Naive thymus-derived CD8-positive, alpha-beta T cell (primary cell): ENCODE measurements at regions not wholly inside any gene's neighbourhood (a gene's known extent, or its start where the extent isn't known, plus 50 kb on each side); places are given as distances from the start of the nearest gene placed in this dataset.

Experiments
- ATAC-seq, 2 donors: fragments of 150-1000 bp; cut with Tn5 transposase in 1 of 2; sonication (Bioruptor Pico), chemical (Tn5 transposase) in 1 of 2; 1 replicate in 1 of 2; 2 replicates in 1 of 2; pipeline ENCODE4 v1.10.0; 2021; ENCODE audit warnings: mild to moderate bottlenecking in 2 of 2, moderate library complexity in 2 of 2
- POLR2A ChIA-PET: fragments of 350-600 bp; sonication (Branson Sonifier 250); formaldehyde crosslinking; loops from one replicate; lab custom pipeline; 2021; ENCODE audit warnings: antibody characterized with exemption; lab: Charles Lee
- DNase-seq, 10 donors: peaks; one replicate each; pipeline versions ENCODE4 v3.0.0 to v3.0.0-alpha.2; 2020 to 2022
- H3K27ac Mint-ChIP-seq, 10 donors: one replicate each; pipeline ENCODE4 v1.8.0; 2020 to 2022; ENCODE audit warnings: mild to moderate bottlenecking in 10 of 10, mixed read lengths in 10 of 10, moderate library complexity in 4 of 10, inconsistent platforms in 1 of 10
- H3K27me3 Mint-ChIP-seq, 5 donors: one replicate each; pipeline ENCODE4 v1.8.0; 2021 to 2022; ENCODE audit warnings: mixed read lengths in 5 of 5
- H3K36me3 Mint-ChIP-seq, 3 donors: one replicate each; pipeline ENCODE4 v1.8.0; 2020 to 2022; ENCODE audit warnings: mixed read lengths in 3 of 3, mild to moderate bottlenecking in 2 of 3, inconsistent platforms in 1 of 3
- H3K4me1 Mint-ChIP-seq, 4 donors: one replicate each; pipeline ENCODE4 v1.8.0; 2021 to 2022; ENCODE audit warnings: mixed read lengths in 4 of 4
- H3K4me3 Mint-ChIP-seq, 10 donors: one replicate each; pipeline ENCODE4 v1.8.0; 2020 to 2022; ENCODE audit warnings: mild to moderate bottlenecking in 10 of 10, mixed read lengths in 10 of 10, moderate library complexity in 6 of 10, inconsistent platforms in 1 of 10
- H3K9me3 Mint-ChIP-seq, 9 donors: one replicate each; pipeline ENCODE4 v1.8.0; 2020 to 2022; ENCODE audit warnings: mixed read lengths in 9 of 9, mild to moderate bottlenecking in 3 of 9, inconsistent platforms in 1 of 9, moderate library complexity in 1 of 9

DNA sequence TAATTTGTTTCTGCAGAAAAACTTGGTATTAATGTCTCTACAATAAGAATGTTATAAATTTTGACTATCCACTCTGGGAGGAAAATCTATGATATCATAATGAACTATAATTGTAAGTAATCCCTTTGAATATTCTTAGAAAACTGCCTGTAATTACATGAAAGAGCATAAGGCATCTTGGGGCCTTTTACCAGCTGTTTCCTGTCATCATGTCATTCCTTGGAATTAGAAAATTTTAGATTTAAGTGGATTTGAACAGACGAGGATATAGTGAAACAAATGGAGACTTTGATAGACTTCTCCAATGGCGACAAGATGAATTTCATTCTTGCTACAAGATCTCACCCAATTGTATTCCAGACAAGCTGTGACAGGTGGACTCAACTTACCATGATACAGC lies 423.4 kb upstream of the FLRT2 start:
- Mint-ChIP-seq H3K9me3 (peaks cover 0 to 19% (median 4%) of the 10 kb centered on the region in 9 donors), H3K36me3 (no peaks in the 10 kb centered on the region), H3K27ac (no peak overlapping the region), H3K4me1 (no peaks in the 10 kb centered on the region), H3K4me3 (no peak overlapping the region), H3K27me3 (peaks cover 0 to 1% (median 0%) of the 10 kb centered on the region in 5 donors)
- POLR2A ChIA-PET, result no interaction called here
- no peak for ATAC-seq
- DNase-seq, result no peak

DNA sequence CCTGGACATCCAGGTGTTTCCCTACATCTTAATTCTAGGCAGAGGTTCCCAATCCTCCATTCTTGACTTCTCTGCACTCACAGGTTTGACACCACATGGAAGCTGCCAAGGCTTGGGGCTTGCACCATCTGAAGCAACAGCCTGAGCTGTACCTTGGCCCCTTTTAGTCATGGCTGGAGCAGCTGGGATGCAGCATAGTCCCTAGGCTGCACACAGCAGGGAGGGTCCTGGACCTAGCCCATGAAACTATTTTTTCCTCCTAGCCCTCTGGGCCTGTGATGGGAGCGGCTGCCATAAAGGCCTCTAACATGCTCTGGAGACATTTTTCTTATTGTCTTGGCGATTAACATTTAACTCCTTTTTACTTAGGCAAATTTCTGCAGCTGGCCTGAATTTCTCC lies 417.2 kb upstream of the FLRT2 start:
- POLR2A ChIA-PET, result no interaction called here
- ATAC-seq, result no peak
- no peak overlapping the region for H3K4me3 Mint-ChIP-seq
- H3K4me1 Mint-ChIP-seq, result no peaks in the 10 kb centered on the region
- peaks cover 2 to 41% (median 9%) of the 10 kb centered on the region in 9 donors for H3K9me3 Mint-ChIP-seq
- DNase-seq, result no peak
- no peaks in the 10 kb centered on the region for H3K36me3 Mint-ChIP-seq
- H3K27me3 Mint-ChIP-seq, result no peaks in the 10 kb centered on the region
- H3K27ac Mint-ChIP-seq, result no peak overlapping the region

DNA sequence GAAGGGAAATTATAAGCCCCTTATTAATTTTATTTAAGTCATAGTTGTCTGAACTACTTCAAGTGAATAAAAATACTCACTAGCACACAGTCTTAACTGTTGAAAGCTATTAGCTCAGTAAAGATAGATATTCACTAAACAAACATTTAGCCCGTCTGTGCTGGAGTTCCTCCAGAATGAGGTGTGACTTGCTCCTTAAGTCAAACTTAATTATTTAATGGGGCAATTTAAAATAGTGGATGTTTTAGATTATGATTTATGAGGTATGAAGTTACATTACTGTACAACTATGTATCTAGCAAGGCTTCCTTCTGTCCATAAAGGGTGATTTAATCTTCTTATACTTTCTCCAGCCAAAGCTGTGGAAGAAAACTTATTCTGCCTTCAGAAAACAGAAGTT lies 414.0 kb upstream of the FLRT2 start:
- DNase-seq (no peak), ATAC-seq (no peak)
- Mint-ChIP-seq H3K9me3 (peaks cover 6 to 41% (median 15%) of the 10 kb centered on the region in 9 donors), H3K27me3 (no peaks in the 10 kb centered on the region), H3K4me3 (no peak overlapping the region), H3K4me1 (no peaks in the 10 kb centered on the region), H3K27ac (no peak overlapping the region), H3K36me3 (no peaks in the 10 kb centered on the region)
- POLR2A ChIA-PET, result no interaction called here

DNA sequence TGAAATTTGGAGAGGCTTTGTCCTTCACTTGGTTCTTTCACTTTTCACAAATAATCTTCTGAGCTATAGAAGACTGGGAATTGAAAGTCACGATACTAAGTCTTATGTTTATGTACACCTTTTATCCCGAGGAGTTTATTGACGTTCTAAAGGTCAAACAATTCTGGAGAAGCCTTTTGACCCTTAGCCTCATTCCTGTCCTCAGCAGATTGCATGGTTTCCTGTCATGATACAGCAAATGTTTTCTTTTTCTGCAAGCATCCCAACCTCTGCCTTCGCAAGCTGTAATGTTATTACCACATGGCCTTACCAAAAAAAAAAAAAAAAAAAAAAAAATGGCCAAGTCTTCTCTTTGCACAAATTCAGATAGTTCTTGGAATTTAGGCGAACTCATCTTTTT lies 411.7 kb upstream of the FLRT2 start:
- Mint-ChIP-seq H3K36me3 (no peaks in the 10 kb centered on the region), H3K9me3 (peaks cover 4 to 31% (median 6%) of the 10 kb centered on the region in 9 donors), H3K27me3 (no peaks in the 10 kb centered on the region), H3K4me3 (no peak overlapping the region), H3K4me1 (no peaks in the 10 kb centered on the region), H3K27ac (no peak overlapping the region)
- no peak for ATAC-seq
- no peak for DNase-seq
- POLR2A ChIA-PET, result no interaction called here

DNA sequence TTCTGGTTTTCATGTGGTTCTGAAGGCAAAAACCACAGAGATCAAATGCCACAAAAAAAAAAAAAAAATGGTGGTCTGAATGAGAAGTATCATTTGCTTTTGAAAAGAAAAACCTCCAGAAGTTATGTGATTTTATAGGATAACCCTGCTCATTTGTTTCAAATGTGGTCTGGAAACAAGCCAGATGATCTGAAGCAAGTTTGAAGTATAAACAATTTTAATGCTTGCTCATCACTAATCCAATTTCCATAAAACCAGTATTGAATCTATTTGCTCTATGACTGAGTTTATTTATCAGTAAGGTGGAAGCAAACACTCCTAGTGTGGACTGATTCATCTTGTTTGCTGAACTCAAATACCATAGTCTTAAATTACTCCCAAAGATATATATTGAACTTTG lies 407.3 kb upstream of the FLRT2 start:
- Mint-ChIP-seq H3K27me3 (no peaks in the 10 kb centered on the region), H3K27ac (no peak overlapping the region), H3K4me1 (no peaks in the 10 kb centered on the region), H3K36me3 (no peaks in the 10 kb centered on the region), H3K9me3 (peaks cover 0 to 26% (median 7%) of the 10 kb centered on the region in 9 donors), H3K4me3 (no peak overlapping the region)
- POLR2A ChIA-PET, result no interaction called here
- DNase-seq (no peak), ATAC-seq (no peak)

DNA sequence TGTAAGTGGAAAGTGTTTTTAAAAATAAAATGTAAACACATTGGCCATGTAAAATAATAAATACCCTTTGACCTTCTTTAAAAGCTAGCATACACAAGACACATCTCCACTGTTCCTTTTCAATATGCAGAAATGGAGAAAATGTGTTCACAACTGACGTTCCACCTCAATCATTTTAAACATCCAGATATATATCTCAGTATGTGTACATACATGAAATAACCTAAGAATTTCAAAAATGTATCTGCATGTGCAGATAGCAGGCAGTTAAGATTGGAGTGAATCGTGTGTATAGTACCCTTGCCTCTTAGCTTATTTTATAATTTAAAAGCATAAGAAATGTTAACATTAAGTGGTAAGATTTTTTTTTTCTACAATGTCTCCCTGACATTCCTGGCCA lies 406.2 kb upstream of the FLRT2 start:
- Mint-ChIP-seq H3K36me3 (no peaks in the 10 kb centered on the region), H3K27me3 (no peaks in the 10 kb centered on the region), H3K4me3 (no peak overlapping the region), H3K9me3 (peaks cover 0 to 28% (median 7%) of the 10 kb centered on the region in 9 donors), H3K27ac (no peak overlapping the region), H3K4me1 (no peaks in the 10 kb centered on the region)
- ATAC-seq (no peak), DNase-seq (no peak)
- POLR2A ChIA-PET, result no interaction called here

DNA sequence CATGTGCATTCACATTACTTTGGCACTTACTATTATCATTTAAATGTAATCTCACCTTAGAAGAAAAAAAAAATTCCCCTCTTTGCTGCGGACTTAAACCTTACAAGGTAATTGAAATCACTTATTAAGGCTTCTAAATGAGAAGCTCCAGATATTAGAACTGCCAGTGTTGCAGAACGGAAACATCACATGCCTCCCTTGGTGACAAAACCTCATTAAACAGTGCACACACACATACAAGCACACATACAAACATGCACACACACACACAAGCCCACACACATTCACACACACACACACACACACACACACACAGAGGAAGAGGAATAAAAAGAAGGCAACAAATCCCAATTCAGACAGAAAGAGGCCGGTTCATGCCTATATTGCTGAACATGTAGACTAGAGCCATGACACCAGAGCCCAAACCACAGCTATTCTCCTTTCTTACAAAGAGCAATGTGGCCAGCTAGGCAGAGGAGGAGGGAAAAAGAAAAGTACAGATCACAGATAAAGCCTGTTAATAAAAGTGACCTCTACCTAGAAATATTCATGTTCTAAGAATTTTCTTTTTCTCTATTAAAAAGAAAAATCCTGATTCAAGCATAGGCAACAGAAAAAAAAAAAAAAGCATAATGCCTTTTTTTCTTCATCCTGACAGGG lies 405.2 kb upstream of the FLRT2 start:
- no peak for DNase-seq
- no peak for ATAC-seq
- Mint-ChIP-seq H3K4me3 (no peak overlapping the region), H3K27me3 (no peaks in the 10 kb centered on the region), H3K27ac (no peak overlapping the region), H3K9me3 (peaks cover 0 to 20% (median 6%) of the 10 kb centered on the region in 9 donors), H3K36me3 (no peaks in the 10 kb centered on the region), H3K4me1 (no peaks in the 10 kb centered on the region)
- POLR2A ChIA-PET, result no interaction called here

DNA sequence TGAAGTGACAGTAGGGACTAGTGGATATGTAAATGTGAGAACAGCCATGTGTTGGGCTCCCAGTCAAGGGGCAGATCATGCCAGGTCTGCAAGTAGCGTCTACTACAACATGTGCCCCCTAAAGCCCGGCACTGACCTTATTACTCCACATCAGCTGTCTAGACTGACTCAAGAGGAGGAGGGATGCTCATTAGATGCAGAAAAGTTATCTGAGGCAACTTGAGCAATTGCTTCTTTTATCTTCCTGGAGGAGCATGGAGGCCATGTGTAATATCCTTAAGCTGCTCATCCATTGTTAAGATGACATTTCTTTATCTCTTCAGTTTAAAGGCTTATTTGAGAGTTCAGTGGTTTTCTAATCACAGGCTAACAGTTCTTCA lies 404.7 kb upstream of the FLRT2 start:
- no peak for DNase-seq
- H3K9me3 Mint-ChIP-seq, result peaks cover 0 to 20% (median 6%) of the 10 kb centered on the region in 9 donors
- H3K4me1 Mint-ChIP-seq, result no peaks in the 10 kb centered on the region
- H3K27ac Mint-ChIP-seq, result no peak overlapping the region
- POLR2A ChIA-PET, result no interaction called here
- no peaks in the 10 kb centered on the region for H3K27me3 Mint-ChIP-seq
- no peaks in the 10 kb centered on the region for H3K36me3 Mint-ChIP-seq
- no peak for ATAC-seq
- no peak overlapping the region for H3K4me3 Mint-ChIP-seq

DNA sequence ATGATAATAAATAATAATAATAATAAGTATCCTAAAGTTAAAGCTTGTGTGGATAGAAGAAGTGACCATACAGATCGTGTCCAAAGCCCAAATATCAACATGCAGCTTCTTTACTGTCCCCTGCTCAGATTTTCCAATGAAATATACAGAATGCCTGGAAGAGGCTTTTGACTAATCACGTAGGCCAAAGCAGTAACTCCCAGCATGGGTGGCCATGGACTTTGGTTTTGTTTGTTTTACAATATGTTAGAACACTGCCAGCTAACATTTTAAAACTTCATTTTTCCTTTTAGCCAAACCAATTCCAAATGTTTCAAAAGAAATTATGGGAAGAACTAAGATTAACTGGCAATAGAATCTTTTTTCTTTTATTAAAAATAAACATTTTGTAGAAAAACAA lies 400.0 kb upstream of the FLRT2 start:
- Mint-ChIP-seq H3K4me3 (no peak overlapping the region), H3K4me1 (no peaks in the 10 kb centered on the region), H3K36me3 (no peaks in the 10 kb centered on the region), H3K9me3 (peaks cover 0 to 28% (median 11%) of the 10 kb centered on the region in 9 donors), H3K27ac (no peak overlapping the region), H3K27me3 (no peaks in the 10 kb centered on the region)
- POLR2A ChIA-PET, result no interaction called here
- ATAC-seq, result no peak
- no peak for DNase-seq

DNA sequence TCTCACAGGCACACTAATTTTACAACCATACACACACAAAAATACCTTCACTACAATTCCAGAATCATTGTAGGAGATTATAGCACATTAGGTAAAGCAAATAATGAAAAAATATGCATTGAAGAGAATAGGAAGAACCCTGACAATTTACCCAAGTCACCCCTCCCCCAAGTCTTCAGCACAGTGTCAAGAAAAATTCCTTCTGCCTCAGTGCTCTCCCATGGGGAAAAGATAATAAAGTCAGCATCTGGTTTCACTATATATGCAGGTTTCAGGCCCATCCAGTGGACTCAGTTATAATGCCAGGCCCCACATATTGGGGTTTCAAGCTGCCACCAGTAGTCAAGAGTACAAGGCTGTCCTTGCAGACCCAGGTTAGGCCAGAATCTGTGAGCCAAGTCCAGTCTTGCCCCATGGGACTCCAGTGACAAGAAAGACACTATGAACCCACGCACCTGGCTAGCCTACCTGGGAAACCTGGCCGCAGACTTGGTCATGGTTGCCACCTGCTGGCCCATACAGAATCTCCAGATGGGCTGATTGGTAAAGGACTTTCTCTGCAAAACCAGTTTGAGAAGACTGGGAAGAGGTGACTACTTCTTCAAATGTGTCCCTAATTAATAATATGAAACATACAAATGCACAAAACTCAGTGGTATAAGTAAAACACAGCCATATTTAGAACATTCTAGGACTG lies 398.6 kb upstream of the FLRT2 start:
- Mint-ChIP-seq H3K9me3 (peaks cover 0 to 28% (median 10%) of the 10 kb centered on the region in 9 donors), H3K27me3 (no peaks in the 10 kb centered on the region), H3K4me3 (no peak overlapping the region), H3K36me3 (no peaks in the 10 kb centered on the region), H3K27ac (no peak overlapping the region), H3K4me1 (no peaks in the 10 kb centered on the region)
- POLR2A ChIA-PET, result no interaction called here
- DNase-seq (no peak), ATAC-seq (no peak)

DNA sequence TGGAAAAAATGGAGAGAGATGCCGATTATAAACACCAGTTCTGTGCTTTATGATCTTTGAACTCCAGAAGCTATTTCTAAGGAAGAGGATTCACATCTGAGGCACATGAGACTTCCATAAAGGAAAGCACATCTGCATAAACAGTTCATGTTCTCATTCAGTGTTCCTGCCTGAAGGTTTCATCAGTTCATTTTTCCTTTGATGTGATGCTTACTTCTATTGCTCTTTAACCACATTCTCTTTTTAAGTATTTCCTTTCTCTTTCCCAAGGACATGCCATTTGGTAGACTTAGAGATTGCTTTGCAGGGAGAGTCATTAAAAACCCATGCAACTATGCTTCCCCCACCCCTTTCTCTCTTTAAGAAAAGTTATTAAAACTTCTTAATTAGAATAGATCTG lies 387.0 kb upstream of the FLRT2 start:
- no peaks in the 10 kb centered on the region for H3K27me3 Mint-ChIP-seq
- H3K4me1 Mint-ChIP-seq, result no peaks in the 10 kb centered on the region
- H3K27ac Mint-ChIP-seq, result no peak overlapping the region
- no peaks in the 10 kb centered on the region for H3K36me3 Mint-ChIP-seq
- peaks cover 0 to 19% (median 10%) of the 10 kb centered on the region in 9 donors for H3K9me3 Mint-ChIP-seq
- ATAC-seq (no peak), DNase-seq (no peak)
- POLR2A ChIA-PET, result no interaction called here
- H3K4me3 Mint-ChIP-seq, result no peak overlapping the region

DNA sequence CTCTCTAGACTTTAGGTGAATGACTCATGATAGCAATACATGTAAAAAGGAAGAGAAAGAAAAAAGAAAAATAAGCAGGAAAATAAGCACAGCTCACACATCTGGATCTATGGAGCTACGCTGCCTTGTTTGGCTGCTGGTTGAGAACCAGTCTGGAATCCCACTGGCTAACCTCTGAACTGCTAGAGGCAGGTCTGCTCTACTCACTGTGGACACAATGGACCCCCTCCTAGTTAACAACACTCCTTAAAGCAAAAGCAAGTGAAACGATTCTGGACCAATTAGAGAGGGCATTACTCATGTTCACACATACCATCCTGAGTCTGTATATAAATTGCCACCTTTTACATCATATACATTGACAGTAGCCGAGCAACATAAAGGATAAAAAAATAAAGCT lies 383.2 kb upstream of the FLRT2 start:
- no peak overlapping the region for H3K27ac Mint-ChIP-seq
- H3K36me3 Mint-ChIP-seq, result no peaks in the 10 kb centered on the region
- no peak for ATAC-seq
- DNase-seq, result no peak
- H3K4me1 Mint-ChIP-seq, result no peaks in the 10 kb centered on the region
- H3K9me3 Mint-ChIP-seq, result peaks cover 0 to 20% (median 8%) of the 10 kb centered on the region in 9 donors
- POLR2A ChIA-PET, result no interaction called here
- H3K27me3 Mint-ChIP-seq, result no peaks in the 10 kb centered on the region
- no peak overlapping the region for H3K4me3 Mint-ChIP-seq

DNA sequence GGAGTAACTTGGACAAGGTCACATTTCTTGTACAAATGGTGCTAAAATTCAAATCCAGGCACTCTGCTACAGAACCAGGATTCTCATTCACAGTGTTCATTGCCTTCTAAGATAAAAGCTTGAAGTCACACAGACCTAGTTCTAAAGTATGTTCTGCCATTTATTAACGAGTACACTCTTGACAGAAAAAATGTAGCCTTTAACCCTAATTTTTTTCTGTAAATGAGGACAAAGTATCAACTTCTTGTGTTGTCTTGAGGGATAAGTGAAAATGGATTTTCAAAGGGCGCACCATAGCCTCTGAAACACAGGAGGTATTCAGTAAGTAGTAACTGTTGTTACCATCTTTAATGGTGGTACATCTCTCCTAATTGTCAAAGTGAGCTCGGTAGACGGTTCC lies 379.8 kb upstream of the FLRT2 start:
- H3K27ac Mint-ChIP-seq, result no peak overlapping the region
- H3K4me1 Mint-ChIP-seq, result no peaks in the 10 kb centered on the region
- H3K4me3 Mint-ChIP-seq, result no peak overlapping the region

DNA sequence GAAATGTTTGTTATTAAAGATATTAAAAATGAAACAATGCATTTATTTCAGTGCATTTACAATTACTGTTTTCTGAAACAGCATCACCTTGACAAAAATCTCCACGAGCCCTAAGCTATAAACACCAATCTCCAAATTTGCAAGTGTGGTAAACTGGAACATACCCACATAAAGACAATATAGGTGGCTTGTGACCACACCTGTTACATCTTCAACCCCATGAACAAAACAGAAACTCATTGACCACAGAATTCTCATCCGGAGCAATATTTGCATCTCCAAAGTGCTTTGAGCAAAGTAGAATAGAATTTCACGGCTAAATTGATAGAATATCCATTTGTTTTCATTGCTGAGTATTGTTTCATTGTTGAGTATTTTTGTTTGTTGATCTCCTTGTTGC lies 375.2 kb upstream of the FLRT2 start:
- Mint-ChIP-seq H3K27me3 (no peaks in the 10 kb centered on the region), H3K9me3 (peaks cover 0 to 18% (median 7%) of the 10 kb centered on the region in 9 donors), H3K36me3 (no peaks in the 10 kb centered on the region), H3K4me3 (no peak overlapping the region), H3K27ac (no peak overlapping the region), H3K4me1 (no peaks in the 10 kb centered on the region)
- no peak for ATAC-seq
- POLR2A ChIA-PET, result no interaction called here
- DNase-seq, result no peak

More for the DNA sequence above, 379.8 kb upstream of the FLRT2 start:
- DNase-seq, result no peak
- POLR2A ChIA-PET, result no interaction called here
- Mint-ChIP-seq H3K27me3 (no peaks in the 10 kb centered on the region), H3K36me3 (no peaks in the 10 kb centered on the region), H3K9me3 (peaks cover 0 to 27% (median 7%) of the 10 kb centered on the region in 9 donors)
- no peak for ATAC-seq
